GM12872 (cell line): ENCODE measurements at regions not wholly inside any gene's neighbourhood (a gene's known extent, or its start where the extent isn't known, plus 50 kb on each side); places are given as distances from the start of the nearest gene placed in this dataset.

Experiments used
- TF ChIP-seq, protein P1 (sequence below): IDR thresholded peaks from 3 replicates; pipeline ENCODE4 v1.5.1; 2011; ENCODE audit warnings: low read depth, mild to moderate bottlenecking, low read length, moderate library complexity; ENCODE audit not compliant: insufficient read depth

- TF ChIP-seq, protein P1, sequence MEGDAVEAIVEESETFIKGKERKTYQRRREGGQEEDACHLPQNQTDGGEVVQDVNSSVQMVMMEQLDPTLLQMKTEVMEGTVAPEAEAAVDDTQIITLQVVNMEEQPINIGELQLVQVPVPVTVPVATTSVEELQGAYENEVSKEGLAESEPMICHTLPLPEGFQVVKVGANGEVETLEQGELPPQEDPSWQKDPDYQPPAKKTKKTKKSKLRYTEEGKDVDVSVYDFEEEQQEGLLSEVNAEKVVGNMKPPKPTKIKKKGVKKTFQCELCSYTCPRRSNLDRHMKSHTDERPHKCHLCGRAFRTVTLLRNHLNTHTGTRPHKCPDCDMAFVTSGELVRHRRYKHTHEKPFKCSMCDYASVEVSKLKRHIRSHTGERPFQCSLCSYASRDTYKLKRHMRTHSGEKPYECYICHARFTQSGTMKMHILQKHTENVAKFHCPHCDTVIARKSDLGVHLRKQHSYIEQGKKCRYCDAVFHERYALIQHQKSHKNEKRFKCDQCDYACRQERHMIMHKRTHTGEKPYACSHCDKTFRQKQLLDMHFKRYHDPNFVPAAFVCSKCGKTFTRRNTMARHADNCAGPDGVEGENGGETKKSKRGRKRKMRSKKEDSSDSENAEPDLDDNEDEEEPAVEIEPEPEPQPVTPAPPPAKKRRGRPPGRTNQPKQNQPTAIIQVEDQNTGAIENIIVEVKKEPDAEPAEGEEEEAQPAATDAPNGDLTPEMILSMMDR: no peak
Measured at GRCh38 chr5:30100929-30101328, 1092.6 kb upstream of the CDH6 start.

- TF ChIP-seq, protein P1: no peak
Measured at GRCh38 chr5:30100148-30100713, 1093.3 kb upstream of the CDH6 start.

- TF ChIP-seq, protein P1: no peak
Measured at GRCh38 chr5:30099634-30100033, 1093.9 kb upstream of the CDH6 start.

DNA sequence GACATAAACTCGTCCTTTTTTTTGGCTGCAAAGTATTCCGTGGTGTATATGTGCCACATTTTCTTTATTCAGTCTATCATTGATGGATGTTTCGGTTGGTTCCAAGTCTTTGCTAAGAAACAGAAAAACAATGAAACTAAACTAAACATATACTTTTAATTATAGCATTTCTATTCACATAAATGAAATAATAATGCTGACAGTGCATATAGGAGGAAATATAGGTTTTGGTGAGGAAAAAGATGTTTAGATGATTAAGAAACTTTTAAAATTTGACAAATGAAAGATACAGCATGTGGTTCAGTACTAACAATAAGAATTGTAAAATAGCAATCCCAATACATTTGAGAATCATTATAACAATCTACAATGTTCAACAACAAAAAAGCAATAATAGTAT, 1094.5 kb upstream of the CDH6 start:
- TF ChIP-seq, protein P1: no peak

DNA sequence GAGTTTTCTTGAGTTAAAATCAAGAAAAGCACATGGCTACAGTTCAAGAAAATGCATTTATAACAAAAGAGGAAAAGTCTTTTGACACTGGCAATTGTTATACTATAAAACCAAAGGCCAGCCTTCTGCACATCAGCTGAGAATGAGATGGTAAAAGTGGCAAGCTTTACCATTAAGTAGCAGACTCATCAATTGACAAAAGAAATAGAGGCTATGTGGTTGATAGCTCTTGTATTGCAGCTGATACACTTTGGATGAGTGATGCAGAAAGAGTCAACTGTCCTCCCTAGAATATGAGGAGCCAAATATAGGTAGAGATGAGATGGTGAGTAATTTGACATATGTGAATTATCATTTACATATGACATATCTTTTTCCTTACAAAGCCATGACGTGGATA, 1100.9 kb upstream of the CDH6 start:
- TF ChIP-seq, protein P1: no peak

GRCh38 chr5:30069441-30070263, 1123.8 kb upstream of the CDH6 start:
- TF ChIP-seq, protein P1: no peak

DNA sequence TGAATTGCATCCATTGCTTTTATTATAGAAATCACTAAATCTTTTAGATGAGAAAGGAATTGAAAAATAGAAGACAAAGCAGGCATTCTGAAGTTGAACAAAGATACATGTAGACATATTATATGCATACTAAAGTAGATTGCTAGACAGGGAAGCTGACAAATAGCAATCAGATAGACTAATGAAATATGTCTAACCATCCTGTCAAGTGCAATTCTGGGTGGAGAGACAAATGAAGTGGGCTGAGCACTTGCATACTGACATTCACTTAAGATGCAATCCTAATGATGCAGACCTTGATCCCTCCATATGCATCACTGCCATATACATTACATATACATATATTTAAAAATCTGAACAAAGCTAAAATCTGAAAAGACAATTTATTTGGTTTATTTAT, 1130.0 kb upstream of the CDH6 start:
- TF ChIP-seq, protein P1: no peak
